Breast epithelium (tissue), 3 donors: ENCODE measurements at regions not wholly inside any gene's neighbourhood (a gene's known extent, or its start where the extent isn't known, plus 50 kb on each side); places are given as distances from the start of the nearest gene placed in this dataset.

Experiments
- POLR2A ChIP-seq: fragments of 450-650 bp; IDR thresholded peaks from one replicate; pipeline ENCODE4 v1.6.1; 2016; ENCODE audit warnings: antibody characterized with exemption, mild to moderate bottlenecking, moderate library complexity
- POLR2AphosphoS5 ChIP-seq, 3 donors: sonication (generic); formaldehyde crosslinking; IDR thresholded peaks; one replicate each; pipeline ENCODE4 v1.6.1; 2017; ENCODE audit warnings: antibody characterized with exemption in 3 of 3
- TF ChIP-seq, protein P1 (sequence below), 3 donors: fragments of 450-650 bp; IDR thresholded peaks; one replicate each; pipeline ENCODE4 v1.5.1; 2016 to 2017; ENCODE audit warnings: antibody characterized with exemption in 3 of 3, mild to moderate bottlenecking in 3 of 3, moderate library complexity in 3 of 3

DNA sequence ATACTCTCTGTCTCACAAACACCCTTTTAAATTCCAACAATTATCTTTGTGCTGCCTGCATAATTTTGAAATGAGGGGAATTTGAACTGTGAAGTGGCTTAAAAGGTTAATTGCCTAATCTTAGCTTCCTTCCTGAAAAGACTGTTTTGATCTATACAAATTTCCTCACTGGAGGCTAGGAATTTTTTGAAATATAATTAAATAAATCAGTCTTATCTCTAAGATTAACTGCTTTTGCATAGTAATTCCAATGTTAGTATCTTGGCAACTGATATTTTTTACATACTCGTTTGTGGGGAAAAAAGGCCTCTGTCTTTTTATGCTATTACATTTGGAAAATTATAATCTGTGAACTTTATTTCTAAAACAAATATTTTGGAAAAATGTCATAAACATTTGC lies 498.5 kb downstream of the TMTC2 start:
- TF ChIP-seq, protein P1, sequence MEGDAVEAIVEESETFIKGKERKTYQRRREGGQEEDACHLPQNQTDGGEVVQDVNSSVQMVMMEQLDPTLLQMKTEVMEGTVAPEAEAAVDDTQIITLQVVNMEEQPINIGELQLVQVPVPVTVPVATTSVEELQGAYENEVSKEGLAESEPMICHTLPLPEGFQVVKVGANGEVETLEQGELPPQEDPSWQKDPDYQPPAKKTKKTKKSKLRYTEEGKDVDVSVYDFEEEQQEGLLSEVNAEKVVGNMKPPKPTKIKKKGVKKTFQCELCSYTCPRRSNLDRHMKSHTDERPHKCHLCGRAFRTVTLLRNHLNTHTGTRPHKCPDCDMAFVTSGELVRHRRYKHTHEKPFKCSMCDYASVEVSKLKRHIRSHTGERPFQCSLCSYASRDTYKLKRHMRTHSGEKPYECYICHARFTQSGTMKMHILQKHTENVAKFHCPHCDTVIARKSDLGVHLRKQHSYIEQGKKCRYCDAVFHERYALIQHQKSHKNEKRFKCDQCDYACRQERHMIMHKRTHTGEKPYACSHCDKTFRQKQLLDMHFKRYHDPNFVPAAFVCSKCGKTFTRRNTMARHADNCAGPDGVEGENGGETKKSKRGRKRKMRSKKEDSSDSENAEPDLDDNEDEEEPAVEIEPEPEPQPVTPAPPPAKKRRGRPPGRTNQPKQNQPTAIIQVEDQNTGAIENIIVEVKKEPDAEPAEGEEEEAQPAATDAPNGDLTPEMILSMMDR (IDR thresholded peaks at IDR 0.05), result no peak
- no peak for TF ChIP-seq POLR2AphosphoS5 (IDR thresholded peaks at IDR 0.05)
- TF ChIP-seq POLR2A, result no peak
